ENCODE measurements at regions not wholly inside any gene's neighbourhood (a gene's known extent, or its start where the extent isn't known, plus 50 kb on each side); places are given as distances from the start of the nearest gene placed in this dataset.

GRCh38 chr7:136637813-136638212 lies 230.6 kb upstream of the CHRM2 start:
- no peak for DNase-seq (ENCODE audit: extremely low spot score, unreplicated experiment)
- Mint-ChIP-seq H3K27ac (ENCODE audit: unreplicated experiment) (peak overlapping the region; percentile 31), H3K36me3 (ENCODE audit: unreplicated experiment) (no peaks in the 10 kb centered on the region), H3K4me3 (ENCODE audit: unreplicated experiment) (no peak overlapping the region), H3K27me3 (ENCODE audit: unreplicated experiment) (no peaks in the 10 kb centered on the region), H3K4me1 (ENCODE audit: unreplicated experiment) (peaks cover 7% of the 10 kb centered on the region), H3K9me3 (ENCODE audit: unreplicated experiment) (no peaks in the 10 kb centered on the region)
- TF ChIP-seq CTCF (IDR thresholded peaks at IDR 0.05) = no peak

GRCh38 chr7:136635751-136636150 lies 232.7 kb upstream of the CHRM2 start:
- no peaks in the 10 kb centered on the region for H3K27me3 Mint-ChIP-seq (ENCODE audit: unreplicated experiment)
- no peak overlapping the region for H3K4me3 Mint-ChIP-seq (ENCODE audit: unreplicated experiment)
- no peak for TF ChIP-seq CTCF (IDR thresholded peaks at IDR 0.05)
- DNase-seq (ENCODE audit: extremely low spot score, unreplicated experiment) = no peak
- no peak overlapping the region for H3K27ac Mint-ChIP-seq (ENCODE audit: unreplicated experiment)
- H3K9me3 Mint-ChIP-seq (ENCODE audit: unreplicated experiment) = peaks cover 2% of the 10 kb centered on the region
- no peaks in the 10 kb centered on the region for H3K36me3 Mint-ChIP-seq (ENCODE audit: unreplicated experiment)
- peaks cover 7% of the 10 kb centered on the region for H3K4me1 Mint-ChIP-seq (ENCODE audit: unreplicated experiment)

- DNase-seq (ENCODE audit: extremely low spot score, unreplicated experiment) = no peak
- Mint-ChIP-seq H3K27me3 (ENCODE audit: unreplicated experiment) (no peaks in the 10 kb centered on the region), H3K36me3 (ENCODE audit: unreplicated experiment) (no peaks in the 10 kb centered on the region), H3K4me1 (ENCODE audit: unreplicated experiment) (peaks cover 3% of the 10 kb centered on the region), H3K4me3 (ENCODE audit: unreplicated experiment) (no peak overlapping the region), H3K9me3 (ENCODE audit: unreplicated experiment) (peaks cover 2% of the 10 kb centered on the region), H3K27ac (ENCODE audit: unreplicated experiment) (no peak overlapping the region)
- TF ChIP-seq CTCF (IDR thresholded peaks at IDR 0.05) = no peak
Measured at GRCh38 chr7:136618818-136619217, 249.6 kb upstream of the CHRM2 start.

- H3K4me1 Mint-ChIP-seq (ENCODE audit: unreplicated experiment) = peaks cover 3% of the 10 kb centered on the region
- DNase-seq (ENCODE audit: extremely low spot score, unreplicated experiment) = no peak
- TF ChIP-seq CTCF (IDR thresholded peaks at IDR 0.05) = no peak
- H3K36me3 Mint-ChIP-seq (ENCODE audit: unreplicated experiment) = no peaks in the 10 kb centered on the region
- H3K27me3 Mint-ChIP-seq (ENCODE audit: unreplicated experiment) = no peaks in the 10 kb centered on the region
- H3K27ac Mint-ChIP-seq (ENCODE audit: unreplicated experiment) = no peak overlapping the region
- peaks cover 16% of the 10 kb centered on the region for H3K9me3 Mint-ChIP-seq (ENCODE audit: unreplicated experiment)
- no peak overlapping the region for H3K4me3 Mint-ChIP-seq (ENCODE audit: unreplicated experiment)
Measured at GRCh38 chr7:136617176-136617575, 251.3 kb upstream of the CHRM2 start.

GRCh38 chr7:136605532-136606329 lies 262.7 kb upstream of the CHRM2 start:
- TF ChIP-seq CTCF (IDR thresholded peaks at IDR 0.05) = no peak
- Mint-ChIP-seq H3K4me3 (ENCODE audit: unreplicated experiment) (no peak overlapping the region), H3K9me3 (ENCODE audit: unreplicated experiment) (peaks cover 4% of the 10 kb centered on the region), H3K4me1 (ENCODE audit: unreplicated experiment) (no peaks in the 10 kb centered on the region), H3K27me3 (ENCODE audit: unreplicated experiment) (no peaks in the 10 kb centered on the region), H3K27ac (ENCODE audit: unreplicated experiment) (no peak overlapping the region), H3K36me3 (ENCODE audit: unreplicated experiment) (no peaks in the 10 kb centered on the region)
- DNase-seq (ENCODE audit: extremely low spot score, unreplicated experiment) = no peak

All from osteocyte (in vitro differentiated cells).